GM18519 (cell line): ENCODE measurements at regions not wholly inside any gene's neighbourhood (a gene's known extent, or its start where the extent isn't known, plus 50 kb on each side); places are given as distances from the start of the nearest gene placed in this dataset.

Experiments used
- ATAC-seq: cut with Tn5 transposase; IDR thresholded peaks from one replicate; pipeline ENCODE4 v1.9.1; 2021; ENCODE audit warnings: mild to moderate bottlenecking, moderate library complexity; ENCODE audit not compliant: unreplicated experiment, low FRiP score

GRCh38 chr17:77493901-77494663 is 353.3 kb downstream of the SEC14L1 start:
- ATAC-seq: no peak

DNA sequence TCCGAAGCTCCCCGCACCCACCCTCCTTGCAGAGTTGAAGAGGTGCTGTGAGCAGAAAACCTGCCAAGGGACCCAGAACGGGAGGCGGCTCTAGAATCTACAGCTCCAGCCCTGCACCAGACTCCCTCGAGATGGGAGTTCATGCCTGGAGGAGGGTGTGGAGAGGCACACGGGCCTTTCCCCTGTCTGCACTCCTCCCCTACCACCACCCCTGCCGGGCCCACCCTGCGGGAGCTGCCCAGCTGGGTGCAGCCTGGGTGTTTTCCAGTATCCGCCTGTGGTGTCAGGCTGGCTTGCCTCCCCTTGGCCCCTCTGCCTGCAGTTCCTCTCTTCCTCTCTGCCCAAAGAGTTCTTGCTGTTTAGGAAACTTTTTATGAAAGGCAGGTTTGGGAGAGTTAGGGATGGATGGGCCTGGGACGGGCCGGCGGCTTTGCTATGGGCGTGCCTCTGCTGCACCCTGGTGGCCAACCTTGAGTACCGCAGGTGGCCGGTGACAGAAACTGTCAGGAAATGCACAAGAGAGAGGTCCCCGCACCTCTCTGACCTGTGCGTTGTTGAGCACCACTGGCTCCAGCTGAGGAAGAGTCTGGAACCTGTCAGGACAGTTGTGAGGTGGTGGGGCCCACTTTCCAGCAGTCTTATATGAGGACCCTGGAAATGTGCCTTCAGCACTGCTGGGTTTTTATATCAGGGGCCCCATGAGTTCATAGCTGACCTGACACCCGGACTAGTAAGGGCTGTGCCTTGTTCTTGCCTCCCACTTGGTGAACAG is 354.1 kb downstream of the SEC14L1 start:
- ATAC-seq: no peak

GRCh38 chr17:77495575-77495974 is 354.8 kb downstream of the SEC14L1 start:
- ATAC-seq: no peak

DNA sequence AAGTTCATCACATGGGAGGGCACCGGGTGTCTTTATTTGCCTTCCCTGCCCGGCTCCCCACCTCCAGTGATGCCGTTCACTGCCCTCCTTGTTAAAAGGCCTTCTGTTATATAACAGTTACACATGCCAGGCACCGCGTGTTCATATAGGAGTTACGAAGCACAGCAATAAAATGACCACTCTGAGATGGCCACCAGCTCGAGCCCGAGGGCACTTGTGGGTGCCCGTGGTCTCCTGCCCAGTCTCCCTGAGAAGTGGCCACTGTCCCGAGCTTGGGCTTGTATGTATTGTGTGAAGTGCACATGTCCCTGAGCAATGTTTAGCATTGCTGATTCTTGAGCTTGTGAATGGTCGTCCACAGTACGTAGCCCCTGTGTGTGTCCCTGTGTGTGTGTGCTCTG is 355.6 kb downstream of the SEC14L1 start:
- ATAC-seq: no peak

- ATAC-seq: no peak
Observed at GRCh38 chr17:77496831-77497577, 356.2 kb downstream of the SEC14L1 start.

GRCh38 chr17:77497578-77497934 is 356.8 kb downstream of the SEC14L1 start:
- ATAC-seq: no peak

DNA sequence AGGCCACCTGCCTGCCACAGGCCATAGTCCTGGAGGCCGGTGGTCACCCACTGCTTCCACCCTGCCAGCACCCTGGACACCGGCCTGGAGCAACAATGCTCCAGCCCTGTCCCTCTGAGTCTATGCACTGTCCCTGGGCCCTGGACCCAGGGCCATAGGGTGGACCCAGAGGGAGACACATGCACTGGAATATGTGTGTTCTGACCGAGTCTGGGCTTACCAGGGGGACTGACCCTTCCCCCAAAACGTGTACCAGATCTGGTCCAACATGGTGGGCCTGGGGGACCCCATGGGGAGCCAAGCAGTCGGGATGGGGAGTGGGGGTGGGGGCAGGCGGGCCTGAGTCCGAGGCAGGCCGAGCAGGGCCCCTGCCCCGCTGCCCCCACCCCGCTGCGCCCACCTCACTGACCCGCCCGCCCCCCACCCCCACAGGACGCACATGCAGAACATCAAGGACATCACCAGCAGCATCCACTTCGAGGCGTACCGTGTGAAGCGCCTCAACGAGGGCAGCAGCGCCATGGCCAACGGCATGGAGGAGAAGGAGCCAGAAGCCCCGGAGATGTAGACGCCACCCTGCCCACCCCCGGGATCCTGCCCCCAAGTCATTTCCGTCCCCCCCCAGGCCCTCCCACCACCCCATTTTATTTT is 357.4 kb downstream of the SEC14L1 start:
- no peak for ATAC-seq

GRCh38 chr17:77498791-77499698 is 358.3 kb downstream of the SEC14L1 start:
- ATAC-seq: no peak

- ATAC-seq: no peak
Observed at GRCh38 chr17:77499699-77500435, 359.1 kb downstream of the SEC14L1 start.

GRCh38 chr17:77501101-77501566 is 360.4 kb downstream of the SEC14L1 start:
- ATAC-seq: no peak

DNA sequence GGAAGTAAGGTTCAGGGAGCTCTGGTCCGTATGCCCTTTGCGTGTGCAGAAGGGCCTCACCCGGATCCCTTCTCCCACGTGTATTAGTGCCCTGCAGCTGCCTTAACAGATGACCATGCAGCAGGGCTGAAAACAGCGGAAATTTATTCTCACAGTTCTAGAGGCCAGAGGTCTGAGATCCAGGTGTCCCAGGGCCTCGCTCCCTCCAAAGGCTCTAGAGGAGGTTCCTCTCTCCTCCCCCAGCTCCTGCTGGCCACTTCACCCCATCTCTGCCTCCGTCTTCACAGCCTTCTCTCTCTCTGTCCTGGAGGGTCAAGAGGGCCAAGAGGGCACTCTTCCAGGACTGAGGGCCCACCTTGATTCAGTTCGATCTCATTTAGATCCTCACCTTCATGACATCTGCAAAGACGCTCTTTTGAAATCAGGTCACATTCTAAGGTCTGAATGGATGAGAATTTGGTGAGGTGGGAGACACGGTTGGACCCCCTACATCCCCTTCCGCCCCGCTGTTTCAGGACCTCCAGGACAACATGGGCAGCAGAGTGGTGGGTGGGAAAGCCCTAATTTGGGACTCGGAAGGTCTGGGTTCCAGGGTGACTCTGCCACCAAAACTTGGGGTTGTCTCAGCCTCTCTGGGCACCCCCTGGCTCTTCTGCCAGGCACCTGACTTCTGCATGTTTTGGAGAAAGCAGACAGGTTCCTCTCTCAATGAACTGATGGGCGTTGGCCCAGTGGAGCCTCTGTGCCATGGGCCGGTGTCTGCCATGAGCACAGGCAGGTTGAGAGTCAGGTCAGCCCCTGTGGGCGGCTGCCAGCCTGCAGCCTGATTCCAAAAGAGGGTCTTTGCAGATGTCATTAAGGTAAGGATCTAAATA is 361.2 kb downstream of the SEC14L1 start:
- ATAC-seq: no peak

DNA sequence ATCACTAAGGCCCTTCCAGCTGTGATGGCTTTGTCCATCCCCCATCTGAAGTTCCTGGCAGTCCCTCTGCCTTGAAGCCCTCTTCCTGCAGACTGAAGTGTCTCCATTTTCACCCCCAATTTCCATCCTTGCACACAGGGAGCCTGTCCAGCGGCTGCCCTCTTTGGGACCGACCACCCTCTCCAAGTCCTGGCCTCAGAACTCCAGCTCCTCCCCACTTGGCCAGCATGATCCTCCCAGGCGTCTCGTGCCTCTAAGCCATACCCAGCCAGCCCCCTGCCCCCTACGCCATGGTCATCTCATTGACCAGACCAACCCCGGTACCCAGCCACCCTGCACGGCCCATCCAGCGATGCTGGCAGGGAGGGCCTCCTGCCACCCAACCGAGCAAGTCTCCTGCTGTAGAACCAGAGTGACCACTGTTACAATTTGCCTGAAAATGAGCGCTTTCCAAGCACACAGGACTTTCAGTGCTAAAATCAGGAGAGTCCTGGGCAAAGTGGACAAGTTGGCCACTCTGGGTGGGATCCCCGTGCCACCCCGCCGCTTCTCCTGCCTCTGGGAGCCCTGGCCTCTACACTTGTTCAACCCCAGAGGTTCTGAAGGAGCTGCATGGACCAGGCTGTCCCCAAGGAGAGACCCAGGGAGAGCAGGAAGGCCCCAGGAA is 362.0 kb downstream of the SEC14L1 start:
- no peak for ATAC-seq

GRCh38 chr17:77503293-77503655 is 362.5 kb downstream of the SEC14L1 start:
- no peak for ATAC-seq

DNA sequence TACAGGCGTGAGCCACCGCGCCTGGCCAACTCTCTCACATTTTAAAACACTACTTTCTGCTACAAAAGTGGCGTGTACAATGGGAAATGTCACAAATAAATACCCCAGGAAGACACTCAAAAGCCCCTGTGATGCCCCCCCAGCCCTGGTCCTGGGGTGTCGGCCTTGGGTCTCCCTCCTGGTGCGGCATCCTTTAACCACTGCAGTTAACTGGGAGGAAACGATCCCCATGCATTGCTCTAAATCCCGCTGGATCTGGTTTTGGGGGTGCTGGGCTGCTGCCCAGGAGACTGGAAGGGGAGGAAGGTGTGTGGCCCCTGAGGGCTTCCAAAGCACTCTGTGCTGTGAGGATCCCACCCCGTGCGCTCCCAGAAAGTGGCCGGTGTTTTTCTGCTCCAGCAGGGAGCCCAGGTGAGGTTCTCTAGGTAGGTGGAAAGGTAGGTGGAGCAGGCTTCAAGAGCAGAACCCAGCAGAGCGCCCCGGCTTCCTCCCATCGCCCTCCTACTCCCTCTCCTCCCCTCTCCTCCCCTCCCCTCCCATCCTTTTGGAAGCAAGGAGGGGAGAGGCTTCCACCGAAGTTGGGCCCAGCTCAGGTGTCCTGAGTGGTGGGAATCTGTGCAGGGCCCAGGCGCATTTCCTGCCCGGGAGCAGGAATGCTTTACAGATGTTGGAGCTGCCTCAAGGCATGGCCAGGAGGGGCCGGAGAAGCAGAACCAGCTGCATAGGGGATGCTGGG is 363.3 kb downstream of the SEC14L1 start:
- no peak for ATAC-seq

GRCh38 chr17:77504652-77505155 is 363.9 kb downstream of the SEC14L1 start:
- no peak for ATAC-seq

GRCh38 chr17:77505181-77505639 is 364.4 kb downstream of the SEC14L1 start:
- no peak for ATAC-seq
